ENCODE measurements at regions not wholly inside any gene's neighbourhood (a gene's known extent, or its start where the extent isn't known, plus 50 kb on each side); places are given as distances from the start of the nearest gene placed in this dataset.
"Not testable (repeated sequence)": the region's sequence is repeated elsewhere in the genome, so short reads cannot be mapped to it uniquely, and the experiment has no call there.

- Histone ChIP-seq H3K9me3 (no peaks in the 10 kb centered on the region), H3K4me3 (no peak overlapping the region), H3K27me3 (no peaks in the 10 kb centered on the region), H3K36me3 (no peaks in the 10 kb centered on the region), H3K27ac (no peak overlapping the region), H3K4me1 (peaks cover 0 to 4% (median under 1%) of the 10 kb centered on the region in 4 donors)
- TF ChIP-seq POLR2A (IDR thresholded peaks at IDR 0.05) (no peak), EP300 (IDR thresholded peaks at IDR 0.05) (no peak)
- TF ChIP-seq, protein P1, sequence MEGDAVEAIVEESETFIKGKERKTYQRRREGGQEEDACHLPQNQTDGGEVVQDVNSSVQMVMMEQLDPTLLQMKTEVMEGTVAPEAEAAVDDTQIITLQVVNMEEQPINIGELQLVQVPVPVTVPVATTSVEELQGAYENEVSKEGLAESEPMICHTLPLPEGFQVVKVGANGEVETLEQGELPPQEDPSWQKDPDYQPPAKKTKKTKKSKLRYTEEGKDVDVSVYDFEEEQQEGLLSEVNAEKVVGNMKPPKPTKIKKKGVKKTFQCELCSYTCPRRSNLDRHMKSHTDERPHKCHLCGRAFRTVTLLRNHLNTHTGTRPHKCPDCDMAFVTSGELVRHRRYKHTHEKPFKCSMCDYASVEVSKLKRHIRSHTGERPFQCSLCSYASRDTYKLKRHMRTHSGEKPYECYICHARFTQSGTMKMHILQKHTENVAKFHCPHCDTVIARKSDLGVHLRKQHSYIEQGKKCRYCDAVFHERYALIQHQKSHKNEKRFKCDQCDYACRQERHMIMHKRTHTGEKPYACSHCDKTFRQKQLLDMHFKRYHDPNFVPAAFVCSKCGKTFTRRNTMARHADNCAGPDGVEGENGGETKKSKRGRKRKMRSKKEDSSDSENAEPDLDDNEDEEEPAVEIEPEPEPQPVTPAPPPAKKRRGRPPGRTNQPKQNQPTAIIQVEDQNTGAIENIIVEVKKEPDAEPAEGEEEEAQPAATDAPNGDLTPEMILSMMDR (IDR thresholded peaks at IDR 0.05), result no peak
- WGBS, 2 donors, result 81 to 86% methylated on average over 4 of the region's 4 CpGs
- DNase-seq (ENCODE audit: low spot score in 2 of 2), result no peak
These were observed 105.0 kb downstream of the BDH1 start for GRCh38 chr3:197450810-197451209.

DNA sequence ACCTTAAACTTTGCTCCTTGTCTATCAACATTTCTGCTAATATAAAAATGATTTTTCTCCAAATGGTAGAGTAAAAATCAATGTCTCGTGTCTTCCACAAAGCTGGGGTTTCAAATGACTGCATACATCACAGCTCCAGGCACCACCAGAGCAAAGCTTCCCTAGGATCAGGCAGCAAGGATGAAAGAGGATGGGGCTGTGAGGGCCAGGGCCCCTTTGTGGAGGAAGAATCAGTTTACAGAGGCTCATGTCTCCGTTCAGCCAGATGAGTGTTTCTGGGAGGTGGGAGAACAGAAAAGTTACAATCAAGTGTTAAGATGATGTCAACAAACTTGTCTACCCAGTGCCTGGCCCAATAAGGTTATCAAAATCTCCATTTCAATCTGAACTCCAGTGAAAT lies 105.5 kb downstream of the BDH1 start:
- no peak for TF ChIP-seq EP300 (IDR thresholded peaks at IDR 0.05)
- TF ChIP-seq POLR2A (IDR thresholded peaks at IDR 0.05), result no peak
- TF ChIP-seq, protein P1 (IDR thresholded peaks at IDR 0.05), result no peak
- 64 to 81% methylated on average over 2 of the region's 2 CpGs for WGBS, 2 donors

DNA sequence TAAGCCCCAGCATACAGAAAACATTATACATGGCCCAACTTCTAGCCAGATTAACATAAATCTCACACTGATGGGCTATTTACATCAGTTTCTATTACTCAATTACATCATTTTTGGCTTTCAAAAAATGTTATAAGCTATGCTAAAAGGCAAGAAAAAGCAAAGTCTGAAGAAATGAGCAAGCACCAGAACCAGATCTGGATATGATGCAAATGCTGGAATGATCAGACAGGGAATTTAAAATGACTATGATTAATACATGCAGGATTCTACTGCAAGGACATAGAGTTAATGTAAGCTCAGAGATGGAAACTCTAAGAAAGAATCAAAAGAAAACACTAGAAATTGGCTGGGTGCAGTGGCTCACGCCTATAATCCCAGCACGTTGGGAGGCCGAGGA lies 106.6 kb downstream of the BDH1 start:
- not testable (repeated sequence) for DNase-seq (ENCODE audit: low spot score in 2 of 2); H3K27ac ChIP-seq; H3K27me3 ChIP-seq; H3K36me3 ChIP-seq; H3K9me3 ChIP-seq; H3K4me1 ChIP-seq; H3K4me3 ChIP-seq
- 70 to 83% methylated on average over 3 of the region's 3 CpGs for WGBS, 2 donors

More for the DNA sequence above, 105.5 kb downstream of the BDH1 start:
- H3K27ac ChIP-seq, result no peak overlapping the region
- no peaks in the 10 kb centered on the region for H3K27me3 ChIP-seq
- no peaks in the 10 kb centered on the region for H3K4me1 ChIP-seq
- no peak for DNase-seq (ENCODE audit: low spot score in 2 of 2)
- no peaks in the 10 kb centered on the region for H3K9me3 ChIP-seq
- H3K4me3 ChIP-seq, result no peak overlapping the region
- no peaks in the 10 kb centered on the region for H3K36me3 ChIP-seq

GRCh38 chr3:197447781-197448180 lies 108.0 kb downstream of the BDH1 start:
- not testable (repeated sequence) for H3K27ac ChIP-seq; H3K9me3 ChIP-seq; DNase-seq (ENCODE audit: low spot score in 2 of 2); H3K4me3 ChIP-seq; H3K27me3 ChIP-seq; H3K4me1 ChIP-seq; H3K36me3 ChIP-seq
- WGBS, 2 donors, result 86 to 92% methylated on average over 5 to 6 of the region's 6 CpGs

DNA sequence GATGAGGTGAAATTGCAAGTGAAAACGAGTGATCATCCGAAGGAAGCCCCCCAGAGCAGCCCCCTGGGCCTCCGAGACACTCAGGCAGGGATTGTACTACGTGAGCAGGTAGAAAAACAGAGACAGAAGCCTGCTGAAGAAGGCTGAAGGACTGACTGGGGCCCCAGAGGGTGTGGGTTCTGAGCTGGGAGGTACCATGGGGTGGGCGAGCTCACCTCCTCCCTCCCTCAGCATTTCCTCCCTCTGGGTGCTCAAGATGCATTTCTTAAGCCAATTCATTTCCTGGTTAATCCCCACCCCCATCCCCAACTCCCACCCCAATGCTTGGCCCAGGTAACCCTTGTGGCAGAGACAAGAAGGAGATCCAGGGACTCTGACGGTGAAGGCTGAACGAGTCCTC lies 108.7 kb downstream of the BDH1 start:
- 73 to 84% methylated on average over 7 of the region's 7 CpGs for WGBS, 2 donors
- no peak for DNase-seq (ENCODE audit: low spot score in 2 of 2)
- no peaks in the 10 kb centered on the region for H3K27me3 ChIP-seq
- no peaks in the 10 kb centered on the region for H3K9me3 ChIP-seq
- H3K4me1 ChIP-seq, result no peaks in the 10 kb centered on the region
- TF ChIP-seq, protein P1 (IDR thresholded peaks at IDR 0.05), result no peak
- TF ChIP-seq EP300 (IDR thresholded peaks at IDR 0.05) (no peak), POLR2A (IDR thresholded peaks at IDR 0.05) (no peak)
- H3K4me3 ChIP-seq, result no peak overlapping the region
- no peaks in the 10 kb centered on the region for H3K36me3 ChIP-seq
- no peak overlapping the region for H3K27ac ChIP-seq

GRCh38 chr3:197446700-197447056 lies 109.1 kb downstream of the BDH1 start:
- no peak overlapping the region for H3K27ac ChIP-seq
- H3K27me3 ChIP-seq, result no peaks in the 10 kb centered on the region
- H3K4me1 ChIP-seq, result no peaks in the 10 kb centered on the region
- H3K9me3 ChIP-seq, result no peaks in the 10 kb centered on the region
- TF ChIP-seq POLR2A (IDR thresholded peaks at IDR 0.05) (no peak), EP300 (IDR thresholded peaks at IDR 0.05) (no peak)
- TF ChIP-seq, protein P1 (IDR thresholded peaks at IDR 0.05), result no peak
- no peak for DNase-seq (ENCODE audit: low spot score in 2 of 2)
- H3K4me3 ChIP-seq, result no peak overlapping the region
- no peaks in the 10 kb centered on the region for H3K36me3 ChIP-seq
- WGBS, 2 donors, result 94 to 96% methylated on average over 9 of the region's 9 CpGs
